AG09309 (cell line): ENCODE measurements at regions not wholly inside any gene's neighbourhood (a gene's known extent, or its start where the extent isn't known, plus 50 kb on each side); places are given as distances from the start of the nearest gene placed in this dataset.

Experiments
- DNase-seq: peaks from one replicate; pipeline ENCODE4 v3.0.0-alpha.2; 2010; ENCODE audit warnings: low read depth
- H3K4me3 ChIP-seq: 2 replicates; pipeline ENCODE4 v1.5.1; 2011; ENCODE audit warnings: mild to moderate bottlenecking, low read depth, low read length, moderate library complexity; ENCODE audit not compliant: control insufficient read depth
- TF ChIP-seq, protein P1 (sequence below): IDR thresholded peaks from 2 replicates; pipeline ENCODE4 v1.5.1; 2011; ENCODE audit warnings: mild to moderate bottlenecking, low read depth, low read length, inconsistent platforms; ENCODE audit not compliant: insufficient read depth, control insufficient read depth; ENCODE audit errors: missing control alignments

DNA sequence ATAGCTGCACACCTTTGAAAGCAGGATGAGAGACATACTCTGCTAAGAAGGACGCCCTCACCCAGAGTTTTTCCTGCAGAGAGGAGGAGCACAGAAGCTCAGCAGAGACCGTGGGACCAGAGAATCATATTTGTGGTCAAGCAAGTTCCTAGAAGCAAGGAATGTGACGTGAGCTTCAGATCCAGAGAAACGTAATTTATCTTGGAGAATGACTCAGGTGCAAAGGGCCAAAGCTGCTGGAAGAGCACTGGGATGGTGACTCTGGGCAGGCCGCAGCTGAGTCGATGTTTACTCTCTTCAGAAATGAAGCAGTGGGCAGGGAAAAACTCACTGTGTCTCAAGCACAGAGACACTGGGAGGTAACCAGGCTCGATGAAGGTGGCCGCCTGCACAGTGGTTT, 50.1 kb upstream of the IGFBP2 start:
- H3K4me3 ChIP-seq: no peak overlapping the region
- TF ChIP-seq, protein P1, sequence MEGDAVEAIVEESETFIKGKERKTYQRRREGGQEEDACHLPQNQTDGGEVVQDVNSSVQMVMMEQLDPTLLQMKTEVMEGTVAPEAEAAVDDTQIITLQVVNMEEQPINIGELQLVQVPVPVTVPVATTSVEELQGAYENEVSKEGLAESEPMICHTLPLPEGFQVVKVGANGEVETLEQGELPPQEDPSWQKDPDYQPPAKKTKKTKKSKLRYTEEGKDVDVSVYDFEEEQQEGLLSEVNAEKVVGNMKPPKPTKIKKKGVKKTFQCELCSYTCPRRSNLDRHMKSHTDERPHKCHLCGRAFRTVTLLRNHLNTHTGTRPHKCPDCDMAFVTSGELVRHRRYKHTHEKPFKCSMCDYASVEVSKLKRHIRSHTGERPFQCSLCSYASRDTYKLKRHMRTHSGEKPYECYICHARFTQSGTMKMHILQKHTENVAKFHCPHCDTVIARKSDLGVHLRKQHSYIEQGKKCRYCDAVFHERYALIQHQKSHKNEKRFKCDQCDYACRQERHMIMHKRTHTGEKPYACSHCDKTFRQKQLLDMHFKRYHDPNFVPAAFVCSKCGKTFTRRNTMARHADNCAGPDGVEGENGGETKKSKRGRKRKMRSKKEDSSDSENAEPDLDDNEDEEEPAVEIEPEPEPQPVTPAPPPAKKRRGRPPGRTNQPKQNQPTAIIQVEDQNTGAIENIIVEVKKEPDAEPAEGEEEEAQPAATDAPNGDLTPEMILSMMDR: no peak
- peak; percentile 67 for DNase-seq
